HEK293 (cell line): ENCODE measurements at regions not wholly inside any gene's neighbourhood (a gene's known extent, or its start where the extent isn't known, plus 50 kb on each side); places are given as distances from the start of the nearest gene placed in this dataset.
A peak's percentile ranks its signal among the peaks of the same experiment; 100 is the strongest.

ENCODE experiments used
- CTCF ChIA-PET: fragments of 350-600 bp; formaldehyde crosslinking; extraction: SDS; loops from one replicate; lab custom pipeline; 2021; ENCODE audit warnings: antibody characterized with exemption; lab: Yijun Ruan, JAX
- POLR2A ChIA-PET: fragments of 300-600 bp; formaldehyde crosslinking; extraction: SDS; loops from one replicate; lab custom pipeline; 2020; ENCODE audit warnings: antibody characterized with exemption, inconsistent platforms; lab: Yijun Ruan, JAX
- H3K27ac ChIP-seq: fragments of 200-500 bp; sonication (Bioruptor generic); 2 replicates; pipeline ENCODE4 v1.5.1; 2014; ENCODE audit warnings: low read depth, low read length, control low read depth, inconsistent platforms; ENCODE audit errors: extremely low read depth
- H3K36me3 ChIP-seq, 2 experiments: fragments of 200-500 bp in 1 of 2; sonication (Bioruptor generic) in 1 of 2; 1 replicate in 1 of 2; 2 replicates in 1 of 2; pipeline ENCODE4 v1.5.1; 2014 to 2017; ENCODE audit warnings: inconsistent platforms in 2 of 2, low read length in 2 of 2; ENCODE audit not compliant: control insufficient read depth in 2 of 2, insufficient read depth in 1 of 2
- H3K4me1 ChIP-seq: fragments of 200-500 bp; sonication (Bioruptor generic); 2 replicates; pipeline ENCODE4 v1.5.1; 2014; ENCODE audit warnings: mild to moderate bottlenecking, low read length, inconsistent platforms; ENCODE audit not compliant: control insufficient read depth, insufficient read depth
- H3K4me3 ChIP-seq: 2 replicates; pipeline ENCODE4 v1.5.1; 2011; ENCODE audit warnings: low read depth, mild to moderate bottlenecking, control low read depth, low read length, moderate library complexity
- H3K9me3 ChIP-seq: fragments of 200-500 bp; sonication (Bioruptor generic); 2 replicates; pipeline ENCODE4 v1.5.1; 2014; ENCODE audit warnings: low read depth, low read length, inconsistent platforms; ENCODE audit not compliant: control insufficient read depth, insufficient read depth
- FEZF1 ChIP-seq: fragments of 450-650 bp; formaldehyde crosslinking; IDR thresholded peaks from 2 replicates; pipeline ENCODE4 v1.5.1; 2016; ENCODE audit warnings: missing biosample characterization, missing genetic modification characterization
- HOXC10 ChIP-seq: sonication (generic); formaldehyde crosslinking; IDR thresholded peaks from 2 replicates; pipeline ENCODE4 v1.8.1; 2023; ENCODE audit warnings: mild to moderate bottlenecking, missing genetic modification reagents
- RBAK ChIP-seq: fragments of 450-650 bp; formaldehyde crosslinking; IDR thresholded peaks from 2 replicates; pipeline ENCODE4 v1.5.1; 2016; ENCODE audit warnings: missing biosample characterization, missing genetic modification characterization
- ZFP37 ChIP-seq: fragments of 450-650 bp; formaldehyde crosslinking; IDR thresholded peaks from 2 replicates; pipeline ENCODE4 v1.5.1; 2016; ENCODE audit warnings: missing biosample characterization, missing genetic modification characterization
- ZIC2 ChIP-seq: fragments of 450-650 bp; formaldehyde crosslinking; IDR thresholded peaks from 2 replicates; pipeline ENCODE4 v1.5.1; 2016; ENCODE audit warnings: missing biosample characterization, missing genetic modification characterization
- ZNF140 ChIP-seq: fragments of 450-650 bp; formaldehyde crosslinking; IDR thresholded peaks from 2 replicates; pipeline ENCODE4 v1.5.1; 2016; ENCODE audit warnings: missing biosample characterization, missing genetic modification characterization
- ZNF239 ChIP-seq: fragments of 450-650 bp; formaldehyde crosslinking; IDR thresholded peaks from 2 replicates; pipeline ENCODE4 v1.5.1; 2016; ENCODE audit warnings: missing biosample characterization, missing genetic modification characterization
- ZNF433 ChIP-seq: fragments of 450-650 bp; formaldehyde crosslinking; IDR thresholded peaks from 2 replicates; pipeline ENCODE4 v1.5.1; 2016; ENCODE audit warnings: missing biosample characterization, missing genetic modification characterization, low read depth
- ZNF48 ChIP-seq: fragments of 450-650 bp; formaldehyde crosslinking; IDR thresholded peaks from 2 replicates; pipeline ENCODE4 v1.5.1; 2016; ENCODE audit warnings: missing biosample characterization, missing genetic modification characterization
- ZNF521 ChIP-seq: fragments of 450-650 bp; formaldehyde crosslinking; IDR thresholded peaks from 2 replicates; pipeline ENCODE4 v1.5.1; 2017; ENCODE audit warnings: missing biosample characterization, mild to moderate bottlenecking, missing genetic modification characterization
- ZNF560 ChIP-seq: fragments of 450-650 bp; formaldehyde crosslinking; IDR thresholded peaks from 2 replicates; pipeline ENCODE4 v1.5.1; 2017; ENCODE audit warnings: missing biosample characterization, missing genetic modification characterization, borderline replicate concordance
- ZNF747 ChIP-seq: fragments of 450-650 bp; formaldehyde crosslinking; IDR thresholded peaks from 2 replicates; pipeline ENCODE4 v1.5.1; 2016; ENCODE audit warnings: missing biosample characterization, missing genetic modification characterization
- ZNF791 ChIP-seq: fragments of 450-650 bp; formaldehyde crosslinking; IDR thresholded peaks from 2 replicates; pipeline ENCODE4 v1.5.1; 2016; ENCODE audit warnings: missing biosample characterization, missing genetic modification characterization
- ZNF837 ChIP-seq: fragments of 450-650 bp; formaldehyde crosslinking; IDR thresholded peaks from 2 replicates; pipeline ENCODE4 v1.5.1; 2016; ENCODE audit warnings: missing biosample characterization, missing genetic modification characterization
- TF ChIP-seq, protein P1 (sequence below): fragments of 450-650 bp; formaldehyde crosslinking; IDR thresholded peaks from 2 replicates; pipeline ENCODE4 v1.5.1; 2016; ENCODE audit warnings: missing biosample characterization, missing genetic modification characterization
- TF ChIP-seq, protein P2 (sequence below): fragments of 450-650 bp; formaldehyde crosslinking; IDR thresholded peaks from 2 replicates; pipeline ENCODE4 v1.5.1; 2016; ENCODE audit warnings: missing biosample characterization, missing genetic modification characterization
- TF ChIP-seq, protein P3 (sequence below): IDR thresholded peaks from 2 replicates; pipeline ENCODE4 v1.6.1; 2011; ENCODE audit warnings: mild to moderate bottlenecking, low read depth, low read length, borderline replicate concordance
- TF ChIP-seq, protein P4 (sequence below): fragments of 450-650 bp; formaldehyde crosslinking; IDR thresholded peaks from 2 replicates; pipeline ENCODE4 v1.5.1; 2017; ENCODE audit warnings: missing biosample characterization, missing genetic modification characterization

DNA sequence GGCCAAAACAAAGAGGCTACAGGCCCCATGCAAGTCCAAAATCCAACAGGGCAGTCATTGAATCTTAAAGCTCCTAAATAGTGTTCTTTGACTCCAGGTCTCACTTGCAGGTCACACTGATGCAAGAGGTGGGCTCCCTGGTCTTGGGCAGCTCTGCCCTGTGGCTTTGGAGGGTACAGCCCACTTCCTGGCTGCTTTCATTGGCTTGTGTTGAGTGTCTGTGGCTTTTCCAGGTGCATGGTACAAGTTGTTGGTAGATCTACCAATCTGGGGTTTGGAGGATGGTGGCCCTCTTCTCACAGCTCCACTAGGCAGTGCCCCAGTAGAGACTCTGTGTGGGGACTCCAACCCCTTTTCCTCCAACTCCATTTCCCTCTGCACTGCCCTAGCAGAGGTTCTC is 115.8 kb upstream of the ALKAL2 start:
- H3K27ac ChIP-seq: no peak overlapping the region
- peaks cover 7% of the 10 kb centered on the region for H3K4me1 ChIP-seq
- no peak for TF ChIP-seq ZNF791
- TF ChIP-seq, all 188 proteins: peak for 0
- no peaks in the 10 kb centered on the region for H3K36me3 ChIP-seq
- no peaks in the 10 kb centered on the region for H3K9me3 ChIP-seq
- ChIA-PET CTCF (no interaction called here), POLR2A (no interaction called here)
- H3K4me3 ChIP-seq: no peak overlapping the region

DNA sequence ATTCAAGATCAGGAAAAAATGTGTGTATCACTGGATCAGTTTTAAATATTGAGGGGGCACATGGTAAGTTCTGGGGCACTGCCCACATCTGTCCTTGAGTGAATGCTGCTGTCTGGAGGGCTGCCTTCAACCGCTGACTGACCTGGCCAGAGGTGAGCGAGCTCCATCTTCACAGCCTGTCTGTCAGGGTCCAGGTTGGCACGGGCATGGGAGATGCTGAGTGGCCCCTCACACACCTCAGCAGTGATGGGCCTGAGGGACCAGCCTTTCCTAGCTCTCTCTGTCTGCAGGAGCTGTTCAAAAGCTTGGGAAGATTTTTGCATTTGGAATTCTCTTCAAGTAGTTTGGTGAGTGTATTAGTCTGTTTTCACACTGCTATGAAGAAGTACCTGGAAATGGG is 114.8 kb upstream of the ALKAL2 start:
- no peak overlapping the region for H3K4me3 ChIP-seq
- no peak for TF ChIP-seq ZNF239 (tag by site-specific recombination)
- TF ChIP-seq RBAK (tag by site-specific recombination): no peak
- TF ChIP-seq, protein P1, sequence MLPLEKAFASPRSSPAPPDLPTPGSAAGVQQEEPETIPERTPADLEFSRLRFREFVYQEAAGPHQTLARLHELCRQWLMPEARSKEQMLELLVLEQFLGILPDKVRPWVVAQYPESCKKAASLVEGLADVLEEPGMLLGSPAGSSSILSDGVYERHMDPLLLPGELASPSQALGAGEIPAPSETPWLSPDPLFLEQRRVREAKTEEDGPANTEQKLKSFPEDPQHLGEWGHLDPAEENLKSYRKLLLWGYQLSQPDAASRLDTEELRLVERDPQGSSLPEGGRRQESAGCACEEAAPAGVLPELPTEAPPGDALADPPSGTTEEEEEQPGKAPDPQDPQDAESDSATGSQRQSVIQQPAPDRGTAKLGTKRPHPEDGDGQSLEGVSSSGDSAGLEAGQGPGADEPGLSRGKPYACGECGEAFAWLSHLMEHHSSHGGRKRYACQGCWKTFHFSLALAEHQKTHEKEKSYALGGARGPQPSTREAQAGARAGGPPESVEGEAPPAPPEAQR: no peak
- TF ChIP-seq ZNF560 (tag by site-specific recombination): no peak
- TF ChIP-seq, protein P2, sequence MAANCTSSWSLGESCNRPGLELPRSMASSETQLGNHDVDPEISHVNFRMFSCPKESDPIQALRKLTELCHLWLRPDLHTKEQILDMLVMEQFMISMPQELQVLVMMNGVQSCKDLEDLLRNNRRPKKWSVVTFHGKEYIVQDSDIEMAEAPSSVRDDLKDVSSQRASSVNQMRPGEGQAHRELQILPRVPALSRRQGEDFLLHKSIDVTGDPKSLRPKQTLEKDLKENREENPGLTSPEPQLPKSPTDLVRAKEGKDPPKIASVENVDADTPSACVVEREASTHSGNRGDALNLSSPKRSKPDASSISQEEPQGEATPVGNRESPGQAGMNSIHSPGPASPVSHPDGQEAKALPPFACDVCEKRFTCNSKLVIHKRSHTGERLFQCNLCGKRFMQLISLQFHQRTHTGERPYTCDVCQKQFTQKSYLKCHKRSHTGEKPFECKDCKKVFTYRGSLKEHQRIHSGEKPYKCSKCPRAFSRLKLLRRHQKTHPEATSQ: no peak
- TF ChIP-seq ZNF433: no peak
- no peak for TF ChIP-seq ZNF747 (tag by site-specific recombination)
- TF ChIP-seq, all 188 proteins: peak for 0
- H3K9me3 ChIP-seq: no peaks in the 10 kb centered on the region
- H3K36me3 ChIP-seq: no peaks in the 10 kb centered on the region
- no peak overlapping the region for H3K27ac ChIP-seq
- peaks cover 7% of the 10 kb centered on the region for H3K4me1 ChIP-seq
- CTCF ChIA-PET: interaction anchor here (0.7 kb wide), 1 partner anchor 50 kb away, joined by 3 read pairs; no protein-coding TSS in a partner anchor
- POLR2A ChIA-PET: no interaction called here

DNA sequence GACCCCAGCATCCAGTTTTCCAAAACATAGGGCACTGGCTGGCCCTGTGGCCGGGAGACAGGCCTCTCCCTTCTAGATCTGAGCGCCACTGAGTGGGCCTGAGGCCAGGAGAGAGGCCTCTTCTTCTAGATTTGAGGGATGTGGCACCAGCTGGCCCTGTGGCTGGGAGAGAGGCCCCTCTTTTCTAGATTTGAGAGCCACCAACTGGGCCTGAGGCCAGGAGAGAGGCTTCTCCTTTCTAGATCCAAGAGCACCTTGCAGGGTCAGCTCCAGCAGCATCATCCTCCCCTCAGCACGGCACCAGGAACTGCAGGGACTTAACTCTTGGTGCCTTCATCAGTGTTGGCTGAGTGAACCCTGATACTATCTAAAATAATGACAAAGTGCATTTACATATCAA is 114.3 kb upstream of the ALKAL2 start:
- no peaks in the 10 kb centered on the region for H3K9me3 ChIP-seq
- no peak overlapping the region for H3K4me3 ChIP-seq
- ChIA-PET CTCF (no interaction called here), POLR2A (no interaction called here)
- peaks cover 7% of the 10 kb centered on the region for H3K4me1 ChIP-seq
- TF ChIP-seq ZNF521 (no peak), HOXC10 (CRISPR knock-in tag) (no peak), ZNF48 (tag by site-specific recombination) (no peak), ZNF837 (tag by site-specific recombination) (no peak), FEZF1 (tag by site-specific recombination) (no peak), ZFP37 (tag by site-specific recombination) (no peak)
- TF ChIP-seq, protein P1: no peak
- no peak overlapping the region for H3K27ac ChIP-seq
- no peaks in the 10 kb centered on the region for H3K36me3 ChIP-seq

DNA sequence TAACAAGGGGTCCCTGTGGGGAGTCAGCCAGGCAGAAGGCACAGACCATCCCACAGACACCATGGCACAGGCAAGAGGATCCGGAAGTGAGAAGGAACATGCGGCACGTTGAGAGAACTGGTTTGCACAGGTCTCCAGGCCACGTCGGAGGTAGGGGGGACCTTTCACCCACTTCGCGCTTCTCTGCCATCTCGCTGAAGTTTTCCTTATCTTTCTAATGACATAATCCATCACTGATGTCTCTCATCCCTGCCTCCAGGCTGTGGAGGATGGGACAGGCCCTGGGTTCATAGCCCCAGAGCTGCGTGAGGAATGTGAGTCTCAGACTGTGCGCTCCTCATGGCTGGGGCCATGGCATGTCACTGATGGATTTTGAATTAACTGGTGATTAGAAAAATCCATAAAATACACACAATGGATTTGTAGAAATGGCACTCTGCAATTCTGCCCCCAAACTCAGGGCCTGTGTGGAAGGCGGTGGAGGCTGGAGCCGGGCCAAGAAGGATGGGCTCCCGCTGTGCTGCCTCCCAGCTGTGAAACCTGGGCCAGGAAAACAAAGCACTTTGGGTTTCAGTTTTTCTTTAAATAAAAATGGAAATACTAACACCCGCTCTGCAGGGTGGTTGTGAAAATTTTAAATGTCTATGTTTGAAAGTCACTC is 113.3 kb upstream of the ALKAL2 start:
- no peaks in the 10 kb centered on the region for H3K9me3 ChIP-seq
- peaks cover 7% of the 10 kb centered on the region for H3K4me1 ChIP-seq
- TF ChIP-seq ZIC2 (tag by site-specific recombination) (peak; percentile 9; the same call in 1 of the 2 replicates), ZNF140 (tag by site-specific recombination) (peak; percentile 74)
- TF ChIP-seq, protein P3, sequence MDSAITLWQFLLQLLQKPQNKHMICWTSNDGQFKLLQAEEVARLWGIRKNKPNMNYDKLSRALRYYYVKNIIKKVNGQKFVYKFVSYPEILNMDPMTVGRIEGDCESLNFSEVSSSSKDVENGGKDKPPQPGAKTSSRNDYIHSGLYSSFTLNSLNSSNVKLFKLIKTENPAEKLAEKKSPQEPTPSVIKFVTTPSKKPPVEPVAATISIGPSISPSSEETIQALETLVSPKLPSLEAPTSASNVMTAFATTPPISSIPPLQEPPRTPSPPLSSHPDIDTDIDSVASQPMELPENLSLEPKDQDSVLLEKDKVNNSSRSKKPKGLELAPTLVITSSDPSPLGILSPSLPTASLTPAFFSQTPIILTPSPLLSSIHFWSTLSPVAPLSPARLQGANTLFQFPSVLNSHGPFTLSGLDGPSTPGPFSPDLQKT: no peak
- TF ChIP-seq, protein P4, sequence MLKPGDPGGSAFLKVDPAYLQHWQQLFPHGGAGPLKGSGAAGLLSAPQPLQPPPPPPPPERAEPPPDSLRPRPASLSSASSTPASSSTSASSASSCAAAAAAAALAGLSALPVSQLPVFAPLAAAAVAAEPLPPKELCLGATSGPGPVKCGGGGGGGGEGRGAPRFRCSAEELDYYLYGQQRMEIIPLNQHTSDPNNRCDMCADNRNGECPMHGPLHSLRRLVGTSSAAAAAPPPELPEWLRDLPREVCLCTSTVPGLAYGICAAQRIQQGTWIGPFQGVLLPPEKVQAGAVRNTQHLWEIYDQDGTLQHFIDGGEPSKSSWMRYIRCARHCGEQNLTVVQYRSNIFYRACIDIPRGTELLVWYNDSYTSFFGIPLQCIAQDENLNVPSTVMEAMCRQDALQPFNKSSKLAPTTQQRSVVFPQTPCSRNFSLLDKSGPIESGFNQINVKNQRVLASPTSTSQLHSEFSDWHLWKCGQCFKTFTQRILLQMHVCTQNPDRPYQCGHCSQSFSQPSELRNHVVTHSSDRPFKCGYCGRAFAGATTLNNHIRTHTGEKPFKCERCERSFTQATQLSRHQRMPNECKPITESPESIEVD: peak; percentile 34; the same call in 1 of the 2 replicates
- ChIA-PET POLR2A (no interaction called here), CTCF (no interaction called here)
- H3K4me3 ChIP-seq: no peak overlapping the region
- H3K36me3 ChIP-seq: no peaks in the 10 kb centered on the region
- H3K27ac ChIP-seq: peak overlapping the region; percentile 49; the same call in 1 of the 2 replicates
